ENCODE measurements at regions not wholly inside any gene's neighbourhood (a gene's known extent, or its start where the extent isn't known, plus 50 kb on each side); places are given as distances from the start of the nearest gene placed in this dataset.

GRCh38 chr18:38898167-38898566 is 1332.6 kb upstream of the CELF4 start:
- DNase-seq: no peak

DNA sequence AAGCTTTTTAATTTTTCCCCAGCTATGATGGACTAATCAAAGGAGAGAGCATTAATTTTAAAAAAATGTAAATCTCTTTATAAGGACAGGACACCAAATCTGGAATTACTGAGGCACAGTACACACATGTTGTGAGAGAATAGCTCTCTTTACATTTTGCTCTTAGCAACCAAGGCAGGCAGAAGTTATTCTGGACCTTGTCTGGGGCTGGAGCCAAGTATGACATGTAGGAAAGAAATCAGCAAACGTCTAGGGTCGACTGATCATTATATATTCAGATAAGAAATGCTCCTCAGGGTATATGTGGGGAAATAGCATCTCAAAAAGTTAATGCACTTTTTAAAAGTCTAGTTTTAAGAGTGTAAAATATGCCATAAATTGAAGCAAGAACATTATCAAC is 1330.0 kb upstream of the CELF4 start:
- DNase-seq: no peak

DNA sequence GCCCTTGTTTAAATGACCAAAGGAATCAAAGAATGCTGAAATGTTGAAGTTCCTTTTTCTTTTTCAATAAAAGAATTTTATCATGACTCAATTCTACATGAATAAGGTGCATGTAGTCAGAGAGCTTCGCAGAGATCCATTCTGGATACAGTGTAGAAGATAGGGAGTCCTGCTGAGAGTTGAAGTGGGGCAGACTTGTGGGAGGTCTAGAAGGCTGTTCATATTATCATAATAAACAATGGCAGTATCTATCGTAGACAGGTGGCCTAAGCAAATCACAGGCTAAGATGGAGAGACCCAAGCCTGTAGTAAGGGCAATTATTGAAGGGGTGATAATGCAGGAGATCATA is 1322.0 kb upstream of the CELF4 start:
- DNase-seq: no peak

- no peak for DNase-seq
Measured at GRCh38 chr18:38886861-38887670, 1321.5 kb upstream of the CELF4 start.

DNA sequence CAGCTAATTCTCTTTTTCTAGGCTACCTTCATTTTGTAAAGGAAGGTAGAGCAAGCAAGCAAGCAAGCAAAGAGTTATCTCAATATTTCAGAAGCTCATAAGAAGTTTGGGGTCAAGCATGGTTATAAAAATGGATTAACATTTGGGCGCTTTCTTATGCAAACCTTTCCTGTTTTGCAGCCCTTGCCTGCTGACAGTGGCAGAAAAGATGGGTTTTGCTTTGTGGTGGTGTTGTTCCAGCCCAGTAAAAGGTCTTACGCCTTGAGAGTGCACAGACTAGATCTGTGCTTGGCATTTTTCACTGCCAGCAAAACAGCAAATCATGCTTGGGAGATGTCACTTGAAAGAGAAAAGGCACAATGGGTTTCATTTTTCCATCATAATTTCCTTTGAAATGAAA is 1320.6 kb upstream of the CELF4 start:
- DNase-seq: no peak

DNA sequence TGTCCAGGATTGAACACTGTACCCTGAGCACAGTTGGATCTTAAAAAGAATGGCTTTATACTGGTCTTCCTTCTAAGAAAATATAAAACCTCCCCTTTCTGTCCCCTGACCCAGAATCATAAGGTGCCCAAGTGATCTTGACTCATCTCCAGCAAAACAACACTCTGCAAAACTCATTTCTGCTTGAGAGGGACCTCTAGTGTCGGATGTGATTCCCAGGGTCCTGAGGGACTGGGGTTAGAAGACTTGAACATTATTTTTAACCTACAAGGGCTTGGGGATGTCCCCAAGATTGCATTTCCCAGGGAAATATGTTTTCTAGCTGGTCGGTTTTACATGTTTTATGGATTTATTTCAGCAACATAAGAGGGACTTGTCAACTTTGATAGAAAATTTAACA is 1318.5 kb upstream of the CELF4 start:
- DNase-seq: no peak

- no peak for DNase-seq
Measured at GRCh38 chr18:38883111-38883510, 1317.5 kb upstream of the CELF4 start.

DNA sequence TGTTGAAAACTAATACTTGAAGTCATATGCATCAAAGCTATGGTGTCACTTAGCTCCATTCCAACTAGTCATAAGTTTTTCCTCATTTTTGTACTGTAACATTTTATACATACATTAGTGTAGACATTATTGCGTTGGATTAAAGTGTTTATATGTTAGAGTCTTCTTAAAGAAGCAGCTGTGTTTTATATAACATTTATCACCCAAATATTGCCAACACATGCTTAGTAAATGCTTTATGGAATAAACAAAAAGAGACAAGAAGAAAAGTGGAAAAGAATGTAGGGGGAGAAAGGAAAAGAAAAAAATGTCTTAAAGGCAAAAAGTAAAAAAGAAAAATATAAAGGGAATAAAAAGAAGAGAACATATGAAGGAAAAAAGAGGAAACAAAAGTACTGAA is 1314.3 kb upstream of the CELF4 start:
- no peak for DNase-seq

DNA sequence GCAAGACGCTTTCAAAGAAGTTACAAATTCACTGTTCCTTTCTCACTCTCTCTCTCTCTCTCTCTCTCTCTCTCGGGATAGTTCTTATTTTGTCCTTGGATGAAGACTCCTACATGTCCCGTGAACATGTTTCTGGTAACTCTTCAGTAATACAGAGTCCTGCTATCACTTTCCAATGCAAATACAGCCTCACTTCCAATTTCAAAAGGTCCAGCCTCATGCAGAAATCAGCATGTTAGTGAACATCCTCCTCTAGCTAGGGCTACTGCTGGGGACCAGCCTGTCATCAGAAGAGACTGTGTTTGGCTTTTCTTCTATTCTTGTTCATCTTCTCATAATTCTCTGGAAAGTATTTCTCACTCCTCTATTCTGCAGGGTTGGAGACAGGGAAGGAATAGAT is 1306.7 kb upstream of the CELF4 start:
- no peak for DNase-seq

DNA sequence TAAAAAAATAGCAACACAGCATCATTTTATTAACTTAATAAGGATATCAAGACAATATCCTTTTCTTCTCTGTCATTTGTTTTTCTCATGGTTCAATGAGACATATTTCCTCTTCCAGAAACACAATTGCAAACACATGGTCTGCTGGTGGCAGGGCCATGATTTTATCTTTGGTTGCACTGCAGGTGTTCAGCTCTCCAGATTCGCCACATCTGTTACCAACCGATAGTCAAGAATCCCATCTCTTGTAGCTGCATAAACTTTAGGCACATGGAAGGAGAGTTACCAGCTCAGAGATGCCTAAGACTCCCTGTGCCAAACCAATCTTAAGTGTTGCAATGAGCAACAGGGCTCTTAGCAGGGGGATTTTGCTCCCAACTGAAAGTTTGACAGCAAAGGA is 1303.2 kb upstream of the CELF4 start:
- no peak for DNase-seq

- DNase-seq: no peak
Measured at GRCh38 chr18:38867680-38868079, 1302.1 kb upstream of the CELF4 start.

- DNase-seq: no peak
Measured at GRCh38 chr18:38851526-38851925, 1285.9 kb upstream of the CELF4 start.

GRCh38 chr18:38847326-38847725 is 1281.7 kb upstream of the CELF4 start:
- DNase-seq: no peak

GRCh38 chr18:38843291-38843690 is 1277.7 kb upstream of the CELF4 start:
- no peak for DNase-seq

DNA sequence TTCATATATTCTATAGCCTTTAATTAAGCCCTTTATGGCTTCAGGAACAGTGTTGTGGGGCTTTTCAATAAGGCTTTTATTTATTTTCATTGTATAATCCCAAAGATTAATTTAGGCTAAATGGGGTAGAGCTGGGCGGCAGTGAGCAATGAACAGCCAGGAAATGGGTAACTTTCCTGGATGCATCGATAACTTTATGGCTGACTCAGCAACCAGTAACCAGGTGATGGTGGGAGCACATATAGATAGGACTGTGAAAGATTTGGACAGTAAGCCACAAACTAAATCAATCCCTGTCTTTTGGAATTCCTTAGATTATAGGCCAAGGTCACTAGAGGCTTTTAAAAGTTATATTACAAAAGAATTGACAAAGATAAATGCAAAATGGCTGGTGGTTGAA is 1260.6 kb upstream of the CELF4 start:
- DNase-seq: no peak

- DNase-seq: no peak
Measured at GRCh38 chr18:38811209-38811608, 1245.6 kb upstream of the CELF4 start.

- no peak for DNase-seq
Measured at GRCh38 chr18:38810789-38811188, 1245.2 kb upstream of the CELF4 start.

DNA sequence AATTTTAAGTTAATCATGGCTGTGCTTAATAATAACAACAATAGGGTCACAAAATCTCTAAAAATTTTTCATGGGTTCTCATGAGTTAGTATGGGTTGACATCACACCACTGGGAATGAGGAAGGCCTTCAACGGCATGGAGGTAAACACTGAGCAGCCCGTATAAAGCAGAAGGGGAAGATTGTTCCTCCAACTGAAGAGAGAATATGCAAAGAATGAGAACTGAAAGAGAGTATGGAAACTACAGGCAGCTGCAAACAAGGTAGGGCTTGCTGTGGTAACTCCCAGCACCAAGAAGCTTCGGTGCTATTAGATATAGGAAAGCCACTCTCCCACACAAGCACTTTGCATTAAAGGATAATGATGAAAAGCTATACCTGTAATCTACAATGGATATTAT is 1242.3 kb upstream of the CELF4 start:
- DNase-seq: no peak

GRCh38 chr18:38805256-38805655 is 1239.7 kb upstream of the CELF4 start:
- DNase-seq: no peak

GRCh38 chr18:38801640-38802039 is 1236.0 kb upstream of the CELF4 start:
- no peak for DNase-seq

DNA sequence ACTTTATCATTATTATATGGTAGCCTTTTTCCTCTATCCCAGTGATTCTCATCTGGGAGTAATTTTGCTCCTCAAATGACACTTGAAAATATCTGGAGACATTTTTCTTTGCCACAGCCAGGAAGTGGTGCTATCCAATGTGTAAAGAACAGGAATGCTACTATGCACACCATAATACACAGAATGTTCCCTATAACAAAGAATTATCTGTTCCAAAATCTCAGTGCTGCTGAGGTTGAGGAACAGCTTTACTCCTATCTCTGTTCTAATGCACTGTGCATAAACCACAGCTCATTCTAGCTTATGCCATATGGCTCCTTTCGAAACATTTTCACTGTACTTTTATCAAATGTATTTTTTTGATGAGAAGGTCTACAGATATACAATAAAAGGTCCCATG is 1231.2 kb upstream of the CELF4 start:
- no peak for DNase-seq

GRCh38 chr18:38792731-38793130 is 1227.1 kb upstream of the CELF4 start:
- DNase-seq: no peak

GRCh38 chr18:38790786-38791185 is 1225.2 kb upstream of the CELF4 start:
- no peak for DNase-seq

GRCh38 chr18:38790303-38790702 is 1224.7 kb upstream of the CELF4 start:
- DNase-seq: no peak

- no peak for DNase-seq
Measured at GRCh38 chr18:38789141-38789540, 1223.5 kb upstream of the CELF4 start.

Data from inflammatory macrophage treated with lipopolysaccharide for 1 hour (primary cell).